GM12892 (cell line): ENCODE measurements at regions not wholly inside any gene's neighbourhood (a gene's known extent, or its start where the extent isn't known, plus 50 kb on each side); places are given as distances from the start of the nearest gene placed in this dataset.

ENCODE experiments used
- POLR2A ChIP-seq: IDR thresholded peaks from 2 replicates; pipeline ENCODE4 v1.6.1; 2011; ENCODE audit warnings: low read depth, low read length, control low read depth
- TAF1 ChIP-seq: IDR thresholded peaks from 2 replicates; pipeline ENCODE4 v1.6.1; 2011; ENCODE audit warnings: low read depth, mild to moderate bottlenecking, control low read depth, low read length, borderline replicate concordance

DNA sequence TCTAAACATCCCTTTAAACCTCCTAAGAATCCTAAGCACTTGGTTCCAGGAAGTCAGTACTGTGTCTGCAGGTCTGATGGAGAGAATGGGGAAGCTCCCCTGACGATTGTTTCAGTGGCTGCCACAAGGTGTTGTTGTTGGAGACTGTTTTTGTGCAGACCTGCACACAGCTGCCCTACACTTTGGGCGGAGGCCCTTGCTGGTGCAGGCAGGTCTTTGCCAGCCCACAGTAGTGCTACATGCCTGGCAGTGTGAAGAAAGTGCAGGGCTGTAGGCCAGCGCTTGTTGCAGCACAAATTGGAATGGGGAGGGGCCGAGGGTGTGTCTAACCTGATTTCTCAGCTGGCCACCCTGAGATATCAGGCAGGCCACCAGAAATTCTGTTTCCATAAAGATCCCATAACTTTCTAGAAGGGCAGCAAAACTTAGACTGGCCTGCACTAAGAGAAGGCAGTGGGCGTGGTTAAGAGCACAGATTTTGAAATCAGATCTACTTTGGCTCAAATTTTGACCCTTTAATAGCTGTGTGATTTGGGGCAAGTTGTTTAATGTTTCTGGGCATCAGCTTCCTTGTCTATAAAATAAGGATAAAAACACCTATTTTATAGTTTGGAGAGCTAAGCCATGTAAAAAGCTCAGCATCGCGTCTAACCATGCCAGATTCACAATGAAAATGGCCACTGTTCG, 83.7 kb upstream of the SLC1A4 start:
- TF ChIP-seq POLR2A (no peak), TAF1 (no peak)
